HG03108 (cell line): ENCODE measurements at regions not wholly inside any gene's neighbourhood (a gene's known extent, or its start where the extent isn't known, plus 50 kb on each side); places are given as distances from the start of the nearest gene placed in this dataset.
A peak's percentile ranks its signal among the peaks of the same experiment; 100 is the strongest.
"Not testable (repeated sequence)": the region's sequence is repeated elsewhere in the genome, so short reads cannot be mapped to it uniquely, and the experiment has no call there.

Experiments used
- ATAC-seq: cut with Tn5 transposase; IDR thresholded peaks from one replicate; pipeline ENCODE4 v1.9.1; 2021; ENCODE audit warnings: moderate library complexity; ENCODE audit not compliant: unreplicated experiment

DNA sequence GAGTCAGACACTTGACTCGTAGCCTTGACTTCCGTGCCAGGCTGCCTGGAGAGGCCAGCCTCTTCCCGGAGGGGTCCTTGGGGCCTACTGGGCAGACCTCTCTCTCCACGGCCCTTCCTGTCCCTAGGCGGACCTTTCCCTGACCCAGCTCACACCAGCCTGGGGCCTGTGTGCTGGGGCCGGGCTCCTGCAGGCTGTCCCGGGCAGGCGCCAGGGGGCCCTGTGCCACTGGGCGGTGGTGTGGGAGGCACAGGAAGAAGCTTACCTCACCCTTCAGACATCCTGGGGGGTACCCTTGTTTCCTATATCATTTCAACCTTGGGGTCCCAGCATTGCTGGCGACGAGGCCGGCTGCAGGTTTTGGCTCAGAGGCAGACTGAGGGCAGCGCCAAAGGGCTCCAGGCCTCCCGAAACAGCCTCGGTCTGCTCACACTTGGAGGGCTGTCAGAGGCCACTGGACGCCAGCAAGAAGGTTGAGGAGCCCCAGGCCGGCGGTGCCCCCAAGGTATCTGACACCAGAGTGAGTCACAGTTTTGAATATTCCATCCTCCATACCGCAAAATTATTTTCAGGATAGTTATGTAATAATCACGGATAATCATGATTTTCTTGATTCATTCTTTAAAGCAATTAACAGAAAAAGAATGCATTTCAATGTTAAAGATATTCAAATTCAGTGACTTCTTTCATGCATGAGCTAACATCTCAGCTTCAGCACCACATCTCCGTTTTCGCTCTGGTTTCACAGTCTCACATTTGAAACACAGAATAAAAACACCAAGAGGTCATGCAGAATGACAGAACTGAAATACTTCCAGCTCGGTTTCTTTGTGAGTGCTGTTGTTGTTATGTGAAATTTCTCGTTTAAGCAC lies 3967.6 kb upstream of the TPTE start:
- ATAC-seq = peak; percentile 44

DNA sequence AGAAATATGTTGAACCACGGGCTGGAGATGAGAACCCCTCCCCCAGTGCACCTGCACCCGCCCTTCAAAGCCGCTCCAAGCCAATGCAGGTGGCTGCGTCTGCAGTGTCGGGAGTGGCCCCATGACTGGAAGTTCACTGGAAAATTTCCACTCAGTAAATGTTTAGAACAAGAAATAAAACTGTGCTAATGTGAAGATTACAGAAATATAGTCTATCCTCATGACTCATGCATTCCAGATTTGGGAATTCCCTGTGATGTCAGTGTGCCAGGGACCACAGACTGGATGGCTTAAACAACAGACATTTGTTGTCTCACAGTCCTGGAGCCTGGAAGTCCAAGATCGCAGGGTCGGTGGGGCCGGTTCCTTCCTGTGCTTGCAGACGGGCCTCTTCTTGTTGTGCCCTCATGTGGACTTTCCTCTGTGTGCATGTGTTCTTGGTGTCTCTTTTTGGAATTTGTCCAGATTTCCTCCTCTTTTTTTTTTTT lies 3967.0 kb upstream of the TPTE start:
- ATAC-seq = not testable (repeated sequence)

DNA sequence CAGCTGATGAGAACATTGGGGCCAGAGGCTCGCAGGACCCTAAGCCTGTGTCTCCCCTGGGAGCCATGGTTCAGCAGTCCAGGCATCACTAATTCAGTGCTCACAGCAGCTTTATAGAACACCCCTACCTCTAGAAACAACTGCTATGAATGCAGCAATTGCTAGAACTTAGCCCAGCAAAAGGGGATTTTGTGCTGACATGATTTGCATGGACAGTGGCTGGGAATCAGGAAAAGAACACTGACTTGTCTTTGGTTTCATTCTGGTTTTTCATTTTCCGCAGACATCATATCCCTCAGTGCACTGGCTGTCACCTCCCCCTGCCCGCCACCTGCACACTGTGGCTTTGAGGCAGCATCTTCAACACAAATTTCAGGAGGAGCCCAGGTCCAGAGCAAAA lies 3964.9 kb upstream of the TPTE start:
- not testable (repeated sequence) for ATAC-seq

DNA sequence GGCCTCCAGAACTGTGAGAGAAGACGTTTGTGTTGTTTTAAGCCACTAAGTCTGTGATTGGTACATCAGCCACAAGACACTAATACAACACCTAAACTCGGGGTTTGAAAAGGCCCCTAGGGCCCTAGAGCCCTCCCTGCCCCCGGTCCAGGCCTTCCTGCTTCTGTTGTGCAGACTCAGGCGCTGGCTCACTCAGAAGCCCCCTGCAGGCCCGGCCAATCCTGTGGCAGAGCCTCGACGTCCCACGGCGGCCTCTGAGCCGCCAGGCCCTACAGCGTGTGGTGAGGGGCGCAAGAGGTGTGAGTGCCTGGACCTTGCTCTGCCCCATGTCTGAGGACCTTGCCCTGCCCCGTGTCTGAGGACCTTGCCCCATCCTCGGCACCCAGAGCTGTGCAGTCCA lies 3964.0 kb upstream of the TPTE start:
- ATAC-seq = not testable (repeated sequence)

DNA sequence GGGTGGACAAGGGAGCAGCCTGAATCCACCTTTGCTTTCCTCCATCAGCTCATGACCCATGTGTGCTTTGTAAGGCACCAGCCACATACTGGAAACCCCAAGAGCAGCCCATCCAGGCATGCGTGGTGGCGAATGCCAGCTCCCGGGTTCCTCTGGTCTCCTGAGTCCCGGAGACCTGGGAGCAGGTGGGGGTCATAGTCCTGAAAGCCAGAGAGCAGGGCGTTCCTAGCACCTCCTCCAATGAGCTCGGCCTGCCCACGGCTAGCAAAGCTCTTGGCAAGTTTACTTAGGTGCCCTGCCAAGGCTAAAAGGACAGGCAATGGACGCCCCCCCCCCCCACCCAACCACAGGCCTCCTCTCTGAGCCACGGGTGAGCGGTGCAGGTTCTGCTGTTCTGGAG lies 3960.2 kb upstream of the TPTE start:
- ATAC-seq = not testable (repeated sequence)

DNA sequence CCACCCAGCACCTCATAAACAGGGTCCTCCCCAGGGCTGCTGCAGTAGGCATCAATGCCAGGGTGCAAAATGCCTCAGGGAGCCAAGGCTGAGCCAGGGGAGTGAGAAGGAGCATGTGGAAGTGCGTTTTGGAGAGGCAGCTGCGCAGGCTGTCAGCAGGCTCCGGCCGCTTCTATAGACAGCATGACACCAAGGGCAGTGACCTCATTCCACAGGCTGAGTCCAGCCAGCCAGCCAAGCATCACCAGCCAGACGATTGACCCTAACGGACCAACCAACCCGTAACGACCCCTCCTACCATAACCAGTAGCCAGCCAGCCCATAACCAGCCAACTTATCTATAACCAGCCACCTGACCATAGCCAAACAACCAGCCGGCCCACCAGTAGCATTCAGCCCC lies 3959.8 kb upstream of the TPTE start:
- ATAC-seq = not testable (repeated sequence)

DNA sequence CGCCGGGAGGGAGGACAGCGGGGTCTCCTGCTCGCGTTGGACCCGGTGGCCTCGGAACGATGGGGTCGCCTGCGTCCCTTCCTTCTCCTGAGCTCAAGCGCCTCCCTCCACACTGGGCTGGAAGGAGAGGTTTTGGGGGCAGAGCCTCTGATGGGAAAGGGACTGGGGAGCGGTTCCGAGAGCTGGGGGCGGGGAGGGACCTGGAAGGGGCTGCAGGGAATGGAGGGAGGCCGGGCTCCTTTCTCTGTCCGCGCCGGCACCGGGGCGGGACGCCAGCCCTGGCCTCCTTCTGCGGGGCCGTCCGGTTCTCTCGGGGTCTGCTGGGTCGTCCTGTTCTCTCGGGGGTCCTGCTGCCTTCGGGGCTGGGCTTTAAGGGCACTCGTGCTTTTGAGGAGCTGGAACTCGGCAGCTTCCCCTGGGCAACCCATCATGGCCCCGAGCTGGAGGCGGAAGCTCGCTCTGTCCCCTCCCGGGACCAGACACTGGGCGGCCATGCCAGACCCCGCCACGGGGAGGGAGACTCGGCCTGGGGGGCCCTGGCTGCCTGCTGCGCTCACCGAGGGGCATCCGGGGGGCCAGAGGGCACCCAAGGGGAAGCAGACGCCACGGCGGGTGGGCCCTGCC lies 3956.7 kb upstream of the TPTE start:
- ATAC-seq = not testable (repeated sequence)

DNA sequence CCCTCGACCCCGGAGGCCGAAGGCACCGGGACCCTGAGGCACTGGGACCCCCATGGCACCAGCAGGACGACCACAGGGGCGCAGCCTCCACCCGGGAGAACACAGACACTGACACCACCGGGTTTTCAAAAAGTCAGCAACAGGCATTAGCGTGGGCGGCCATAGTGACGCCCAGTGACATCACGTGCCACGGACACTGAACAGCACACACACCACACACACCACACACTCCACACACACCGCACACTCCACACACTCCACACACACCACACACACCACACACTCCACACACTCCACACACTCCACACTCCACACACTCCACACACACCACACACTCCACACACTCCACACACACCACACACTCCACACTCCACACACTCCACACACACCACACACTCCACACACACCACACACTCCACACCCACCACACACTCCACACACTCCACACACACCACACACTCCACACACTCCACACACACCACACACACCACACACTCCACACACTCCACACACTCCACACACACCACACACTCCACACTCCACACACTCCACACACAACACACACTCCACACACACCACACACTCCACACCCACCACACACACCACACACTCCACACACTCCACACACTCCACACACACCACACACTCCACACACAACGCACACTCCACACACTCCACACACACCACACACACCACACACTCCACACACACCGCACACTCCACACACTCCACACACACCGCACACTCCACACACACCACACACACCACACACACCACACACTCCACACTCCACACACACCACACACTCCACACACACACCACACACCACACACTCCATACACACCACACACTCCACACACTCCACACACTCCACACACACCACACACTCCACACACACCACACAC lies 3955.9 kb upstream of the TPTE start:
- ATAC-seq = not testable (repeated sequence)

DNA sequence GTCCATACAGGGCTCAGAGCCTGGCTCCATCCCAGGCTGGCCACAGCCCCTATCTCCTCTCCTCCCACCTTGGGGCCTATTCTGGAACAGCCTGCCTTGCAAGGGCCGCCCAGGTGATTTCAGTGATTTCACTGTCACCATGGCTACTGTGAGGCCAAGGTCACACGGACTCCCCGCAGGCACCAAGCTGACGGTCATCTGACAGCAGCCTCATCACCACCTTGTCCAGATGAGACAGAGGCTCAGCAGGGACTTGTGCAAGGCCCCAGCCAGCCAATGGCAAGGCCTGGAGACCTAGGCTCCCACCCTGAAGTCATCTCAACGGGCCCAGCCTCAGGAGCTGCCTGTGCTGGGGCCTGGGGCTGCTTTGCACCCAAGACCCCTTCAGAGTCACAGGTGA lies 3953.8 kb upstream of the TPTE start:
- ATAC-seq = not testable (repeated sequence)

DNA sequence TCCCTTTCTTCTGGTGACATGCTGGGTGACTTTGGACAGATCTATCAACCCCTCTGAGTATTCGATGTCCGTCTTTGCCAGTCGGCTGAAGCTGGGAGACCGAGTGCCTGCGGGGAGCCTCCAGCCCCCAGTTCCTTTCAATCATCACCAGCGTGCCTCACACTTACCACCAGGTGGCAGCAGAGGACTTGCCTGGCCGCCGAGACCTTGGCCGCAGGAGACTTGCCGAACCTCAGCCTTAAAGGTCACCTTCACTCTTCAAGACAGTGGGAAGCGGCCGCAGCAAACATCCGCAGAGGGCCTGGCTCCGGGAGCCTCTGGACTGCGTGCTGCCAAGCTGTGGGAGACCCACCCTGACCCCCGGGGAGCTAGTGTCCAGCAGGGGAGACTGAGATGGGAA lies 3952.2 kb upstream of the TPTE start:
- not testable (repeated sequence) for ATAC-seq

DNA sequence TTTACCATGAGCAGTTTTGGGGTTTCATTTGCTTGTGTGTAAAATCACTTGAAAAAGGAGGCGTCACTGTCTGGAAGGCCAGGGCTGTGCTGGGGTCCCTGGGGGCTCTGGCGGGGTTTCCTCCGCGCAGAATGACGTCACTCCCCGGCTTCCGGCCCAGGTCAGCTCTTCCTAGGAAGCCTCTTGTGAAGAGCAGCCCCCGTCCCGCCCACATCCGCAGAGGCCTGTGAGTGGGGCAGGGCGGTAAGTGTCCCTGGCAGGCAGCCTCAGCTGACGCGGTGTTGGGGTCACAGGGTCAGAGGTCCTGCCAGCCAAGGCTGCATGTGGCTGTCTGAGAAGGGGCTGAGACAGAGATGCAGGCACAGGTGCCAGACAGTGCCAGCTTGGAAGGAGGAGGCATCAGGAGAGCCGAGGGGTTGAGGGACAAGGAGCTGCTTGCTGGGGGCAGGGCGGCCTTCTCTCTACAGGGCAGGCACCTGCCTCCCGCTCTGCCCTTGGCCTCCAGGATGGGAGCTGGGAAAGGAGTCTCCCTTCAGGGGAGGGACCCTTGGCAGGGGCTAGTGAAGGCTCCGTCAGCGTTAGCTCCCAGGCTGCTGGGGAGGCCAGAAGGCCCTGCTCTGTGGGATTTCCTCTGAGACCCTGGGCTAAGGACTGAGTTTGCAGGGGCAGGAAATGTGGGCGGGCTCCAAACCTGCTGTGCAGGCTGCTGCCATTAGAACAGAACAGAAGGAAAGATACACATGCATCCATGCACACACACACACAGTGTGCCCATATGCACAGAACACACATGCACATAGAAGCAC lies 3951.6 kb upstream of the TPTE start:
- ATAC-seq = not testable (repeated sequence)

DNA sequence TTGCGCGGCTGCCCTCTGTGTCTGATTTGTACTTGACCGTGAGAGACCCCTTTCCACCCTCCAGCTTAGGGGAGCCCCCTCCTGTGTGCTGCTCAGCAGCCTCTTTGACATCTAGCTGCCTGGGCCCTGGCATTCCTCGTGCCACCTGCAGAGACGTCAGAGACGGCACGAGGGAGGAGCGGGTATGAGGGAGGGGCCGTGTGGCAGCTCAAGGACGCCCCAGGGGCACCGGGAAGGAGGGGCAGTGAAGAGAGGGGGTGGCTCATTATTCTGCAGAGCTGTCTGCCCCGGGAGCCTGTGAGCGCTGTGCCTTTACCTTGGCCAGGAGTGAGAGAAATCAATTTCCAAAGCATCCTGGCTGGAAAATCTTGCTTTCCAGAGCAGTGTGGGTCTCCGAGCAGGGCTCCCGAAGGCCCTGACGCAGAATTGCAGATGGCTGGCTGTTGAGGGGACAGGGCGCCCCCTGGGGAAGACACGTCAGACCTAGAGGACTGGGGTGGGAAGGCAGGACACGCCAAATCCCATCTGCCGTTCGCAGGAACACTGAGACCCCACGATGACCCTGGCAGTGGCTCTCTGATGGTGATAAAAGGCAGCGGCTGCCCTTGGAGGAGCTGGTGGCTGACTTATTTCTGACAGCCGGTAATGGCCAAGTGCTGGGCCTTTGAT lies 3950.5 kb upstream of the TPTE start:
- ATAC-seq = not testable (repeated sequence)

DNA sequence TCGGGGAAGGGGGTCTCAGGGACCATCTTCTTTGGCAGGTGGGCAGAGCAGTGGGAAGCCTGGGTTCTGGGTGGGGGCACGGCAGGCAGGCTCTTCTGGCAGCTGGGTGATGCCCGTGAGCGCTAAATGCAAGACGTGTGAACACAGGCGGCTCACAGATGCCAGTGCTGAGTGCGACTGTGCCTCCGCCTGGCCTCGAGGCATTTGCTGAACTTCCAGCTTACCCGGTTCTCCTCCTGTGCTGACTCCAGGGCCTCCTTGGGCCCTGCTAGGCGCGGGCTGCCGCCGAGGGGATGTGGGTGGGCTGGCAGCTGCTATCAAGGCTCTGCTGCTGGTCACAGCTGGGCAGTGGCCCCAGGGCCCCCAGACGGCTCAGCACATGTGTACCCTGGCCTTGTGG lies 3947.8 kb upstream of the TPTE start:
- not testable (repeated sequence) for ATAC-seq

DNA sequence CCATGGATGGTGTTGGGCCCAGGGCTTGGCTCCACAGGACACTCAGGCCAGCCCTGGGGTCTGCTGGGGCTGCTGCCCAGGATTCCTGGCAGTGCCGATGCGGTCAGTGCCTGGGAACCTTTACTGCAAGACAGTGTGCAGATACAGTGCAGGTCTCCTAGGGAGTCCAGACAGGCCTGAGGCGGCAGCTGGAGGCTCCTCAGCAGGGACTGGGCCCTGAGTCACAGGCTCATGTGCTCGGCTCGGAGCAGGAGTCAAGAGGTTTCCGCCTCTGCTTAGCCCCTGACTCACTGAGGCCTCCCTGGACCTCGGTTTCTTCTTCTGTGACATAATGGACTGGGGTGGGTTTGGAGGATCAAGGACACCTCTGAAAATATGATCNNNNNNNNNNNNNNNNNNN lies 3941.6 kb upstream of the TPTE start:
- not testable (repeated sequence) for ATAC-seq
